ENCODE measurements at regions not wholly inside any gene's neighbourhood (a gene's known extent, or its start where the extent isn't known, plus 50 kb on each side); places are given as distances from the start of the nearest gene placed in this dataset.

DNA sequence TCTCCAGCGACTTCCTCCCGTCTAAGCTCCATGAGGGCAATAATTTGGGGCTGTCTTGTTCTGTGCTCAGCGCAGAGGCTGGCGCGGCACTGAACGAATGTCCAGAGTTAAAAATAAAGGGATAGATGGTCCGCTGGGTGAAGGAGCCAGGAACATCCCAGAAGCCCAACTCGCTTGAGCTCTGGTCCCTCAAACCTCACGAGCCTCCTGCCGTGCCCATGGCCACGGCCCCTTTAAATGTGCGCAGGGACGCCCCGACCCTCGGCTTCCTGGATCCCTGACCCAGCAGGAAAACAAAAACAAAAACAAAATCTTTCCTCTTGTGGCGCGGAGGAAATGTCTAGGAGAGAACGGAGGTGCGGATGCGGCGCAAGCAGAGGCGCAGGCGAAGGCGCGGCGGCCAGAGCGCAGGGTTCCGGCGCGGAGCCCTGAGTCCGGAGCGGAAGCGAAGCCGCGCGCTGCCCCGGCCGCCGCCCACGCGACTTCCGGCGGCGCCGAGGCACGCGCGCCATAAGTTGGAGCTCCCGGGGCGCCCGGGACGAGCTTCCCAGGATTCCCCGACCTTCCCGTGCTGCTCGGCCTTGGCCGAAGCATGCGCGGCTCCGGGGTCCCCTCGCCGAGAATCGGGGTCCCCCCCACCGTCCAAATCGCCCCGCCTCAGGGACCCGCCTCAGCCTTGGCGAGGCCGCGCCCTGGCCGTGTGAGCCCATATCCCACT is 52.9 kb upstream of the WNT7A start:
- TF ChIP-seq POLR2A (IDR thresholded peaks at IDR 0.05): no peak
- TF ChIP-seq, protein P1, sequence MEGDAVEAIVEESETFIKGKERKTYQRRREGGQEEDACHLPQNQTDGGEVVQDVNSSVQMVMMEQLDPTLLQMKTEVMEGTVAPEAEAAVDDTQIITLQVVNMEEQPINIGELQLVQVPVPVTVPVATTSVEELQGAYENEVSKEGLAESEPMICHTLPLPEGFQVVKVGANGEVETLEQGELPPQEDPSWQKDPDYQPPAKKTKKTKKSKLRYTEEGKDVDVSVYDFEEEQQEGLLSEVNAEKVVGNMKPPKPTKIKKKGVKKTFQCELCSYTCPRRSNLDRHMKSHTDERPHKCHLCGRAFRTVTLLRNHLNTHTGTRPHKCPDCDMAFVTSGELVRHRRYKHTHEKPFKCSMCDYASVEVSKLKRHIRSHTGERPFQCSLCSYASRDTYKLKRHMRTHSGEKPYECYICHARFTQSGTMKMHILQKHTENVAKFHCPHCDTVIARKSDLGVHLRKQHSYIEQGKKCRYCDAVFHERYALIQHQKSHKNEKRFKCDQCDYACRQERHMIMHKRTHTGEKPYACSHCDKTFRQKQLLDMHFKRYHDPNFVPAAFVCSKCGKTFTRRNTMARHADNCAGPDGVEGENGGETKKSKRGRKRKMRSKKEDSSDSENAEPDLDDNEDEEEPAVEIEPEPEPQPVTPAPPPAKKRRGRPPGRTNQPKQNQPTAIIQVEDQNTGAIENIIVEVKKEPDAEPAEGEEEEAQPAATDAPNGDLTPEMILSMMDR (IDR thresholded peaks at IDR 0.05): no peak
- no peak for TF ChIP-seq POLR2AphosphoS5 (IDR thresholded peaks at IDR 0.05)

All from breast epithelium (tissue), 3 donors.